ENCODE measurements at regions not wholly inside any gene's neighbourhood (a gene's known extent, or its start where the extent isn't known, plus 50 kb on each side); places are given as distances from the start of the nearest gene placed in this dataset.
"Not testable (repeated sequence)": the region's sequence is repeated elsewhere in the genome, so short reads cannot be mapped to it uniquely, and the experiment has no call there.

GRCh38 chr2:239745386-239746227 lies 279.5 kb downstream of the NDUFA10 start:
- DNase-seq (ENCODE audit: low spot score) = no peak

- no peak for DNase-seq (ENCODE audit: low spot score)
Observed at GRCh38 chr2:239744706-239745340, 280.3 kb downstream of the NDUFA10 start.

GRCh38 chr2:239743206-239743605 lies 281.9 kb downstream of the NDUFA10 start:
- no peak for DNase-seq (ENCODE audit: low spot score)

DNA sequence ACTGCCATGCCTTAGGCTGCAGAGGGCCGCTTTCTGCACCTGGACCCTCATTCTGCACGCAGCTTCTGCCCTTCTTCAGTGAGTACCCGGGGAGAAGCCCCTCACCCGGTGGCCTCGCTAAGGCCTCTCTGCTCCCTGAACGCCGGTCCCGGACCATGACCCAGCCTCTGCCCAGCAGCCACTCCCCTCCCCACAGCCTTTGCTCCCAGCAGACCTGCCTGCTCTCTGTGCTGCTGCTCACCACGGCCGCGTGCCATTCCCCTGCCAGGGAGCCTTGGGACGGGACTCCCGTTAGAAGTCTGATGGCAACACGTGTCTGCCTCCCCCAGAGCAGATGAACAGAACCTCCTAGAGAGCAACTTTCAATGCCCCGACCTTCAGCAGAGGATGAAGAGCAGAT lies 282.8 kb downstream of the NDUFA10 start:
- no peak for DNase-seq (ENCODE audit: low spot score)

GRCh38 chr2:239739206-239739605 lies 285.9 kb downstream of the NDUFA10 start:
- no peak for DNase-seq (ENCODE audit: low spot score)

DNA sequence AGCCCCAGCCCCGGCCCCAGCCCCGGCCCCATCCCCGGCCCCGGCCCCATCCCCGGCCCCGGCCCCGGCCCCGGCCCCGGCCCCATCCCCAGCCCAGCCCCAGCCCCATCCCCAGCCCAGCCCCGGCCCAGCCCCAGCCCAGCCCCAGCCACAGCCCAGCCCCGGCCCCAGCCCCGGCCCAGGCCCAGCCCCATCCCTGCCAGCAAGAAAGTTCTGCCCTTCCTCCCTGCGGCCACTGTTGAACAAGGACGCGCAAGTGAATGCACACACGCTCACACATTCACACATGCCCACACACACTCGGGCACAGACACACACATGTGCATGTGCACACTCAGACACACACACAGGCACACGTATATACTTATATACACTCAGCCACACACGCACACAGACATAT lies 287.0 kb downstream of the NDUFA10 start:
- DNase-seq (ENCODE audit: low spot score) = no peak

GRCh38 chr2:239737144-239737463 lies 288.0 kb downstream of the NDUFA10 start:
- no peak for DNase-seq (ENCODE audit: low spot score)

- DNase-seq (ENCODE audit: low spot score) = no peak
Observed at GRCh38 chr2:239736358-239737143, 288.6 kb downstream of the NDUFA10 start.

GRCh38 chr2:239735829-239736357 lies 289.2 kb downstream of the NDUFA10 start:
- no peak for DNase-seq (ENCODE audit: low spot score)

- DNase-seq (ENCODE audit: low spot score) = no peak
Observed at GRCh38 chr2:239735131-239735828, 289.9 kb downstream of the NDUFA10 start.

DNA sequence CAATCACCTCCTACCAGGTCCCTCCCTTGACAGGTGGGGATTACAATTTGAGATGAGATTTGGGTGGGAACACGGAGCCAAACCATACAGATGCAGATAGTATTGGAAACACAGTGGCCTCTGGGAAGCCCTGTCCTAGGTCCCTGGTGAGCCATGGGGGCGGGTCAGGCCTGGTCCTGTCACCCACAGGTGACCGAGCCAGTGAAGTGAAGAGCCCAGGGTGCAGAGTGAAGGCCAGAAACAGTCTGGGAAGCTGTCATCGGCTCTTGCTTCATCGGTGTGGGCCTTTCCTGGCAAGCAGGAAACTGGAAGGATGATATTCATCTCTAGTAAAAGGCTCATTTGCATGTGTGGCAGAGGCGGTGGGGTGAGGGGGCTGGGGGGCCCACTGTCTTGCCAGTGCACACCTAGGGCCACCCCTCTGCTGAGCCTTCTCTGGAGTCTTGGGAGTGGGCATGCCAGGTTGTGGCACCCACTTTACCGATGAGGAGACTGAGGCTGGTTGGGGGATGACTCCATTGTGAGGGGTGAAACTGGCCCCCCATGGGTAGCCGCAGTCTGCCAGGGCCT lies 290.6 kb downstream of the NDUFA10 start:
- no peak for DNase-seq (ENCODE audit: low spot score)

DNA sequence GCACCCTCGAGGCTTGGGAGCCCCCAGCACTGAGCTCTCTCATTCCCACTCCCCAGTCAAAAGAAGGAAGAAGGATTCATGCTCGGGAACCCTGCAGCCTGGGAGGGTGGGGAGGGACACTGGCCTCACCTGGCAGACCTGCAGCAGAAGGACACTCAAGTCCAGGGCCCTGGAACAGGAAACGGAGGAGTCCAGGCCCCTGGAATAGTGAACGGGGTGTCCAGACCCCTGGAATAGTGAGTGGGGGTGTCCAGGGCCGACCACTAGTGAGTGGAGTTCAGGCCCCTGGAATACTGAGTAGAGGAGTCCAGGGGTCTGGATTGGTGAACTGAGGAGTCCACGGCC lies 292.5 kb downstream of the NDUFA10 start:
- no peak for DNase-seq (ENCODE audit: low spot score)

DNA sequence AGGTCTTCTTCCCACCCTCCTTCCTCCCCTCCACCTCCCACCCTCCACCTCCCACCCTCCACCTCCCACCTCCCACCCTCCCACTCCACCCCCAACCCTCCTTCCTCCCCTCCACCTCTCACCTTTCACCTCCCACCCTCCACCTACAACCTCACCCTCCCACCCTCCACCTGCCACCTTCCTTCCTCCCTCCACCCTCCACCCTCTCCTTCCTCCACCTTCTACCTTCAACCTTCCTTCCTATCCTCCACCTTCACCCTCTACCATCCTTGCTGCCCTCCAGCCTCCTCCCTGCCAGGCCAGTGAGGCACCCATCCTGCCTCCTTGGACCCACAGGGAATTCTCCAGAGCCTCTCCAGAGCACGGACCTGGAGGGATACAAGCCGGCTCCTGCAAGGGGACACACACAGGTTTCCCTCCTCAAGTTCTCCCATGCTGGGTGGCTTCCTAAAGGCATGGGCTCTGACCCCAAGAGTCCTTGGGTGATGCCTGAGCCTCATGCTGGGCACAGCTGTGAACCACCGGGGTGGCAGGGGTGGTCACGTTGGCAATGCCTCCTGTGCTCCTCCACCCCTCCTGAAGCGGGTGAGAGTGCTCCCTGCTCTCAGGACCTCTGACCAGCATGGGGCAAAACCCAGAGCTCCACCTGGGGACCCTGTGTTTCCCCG lies 293.0 kb downstream of the NDUFA10 start:
- no peak for DNase-seq (ENCODE audit: low spot score)

DNA sequence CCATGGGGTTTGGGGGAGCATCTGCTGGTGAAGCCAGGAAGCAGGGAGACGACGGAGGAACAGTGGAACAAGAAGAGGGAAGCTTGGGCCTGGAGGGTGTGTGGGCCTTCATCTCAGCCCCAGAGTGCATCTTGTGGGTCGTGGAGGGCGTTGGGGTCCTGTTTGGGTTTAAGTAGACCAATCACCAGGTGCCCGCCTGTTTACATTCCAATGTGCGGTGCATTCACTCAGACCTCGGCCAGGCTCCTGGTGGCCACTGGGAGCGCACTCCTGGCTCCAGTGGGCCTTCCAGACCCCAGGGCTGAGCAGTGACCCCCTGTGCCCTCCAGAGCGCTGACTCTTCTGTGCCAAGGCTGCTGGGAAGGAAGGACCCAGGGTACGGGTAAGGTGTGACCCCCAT lies 293.7 kb downstream of the NDUFA10 start:
- DNase-seq (ENCODE audit: low spot score) = no peak

DNA sequence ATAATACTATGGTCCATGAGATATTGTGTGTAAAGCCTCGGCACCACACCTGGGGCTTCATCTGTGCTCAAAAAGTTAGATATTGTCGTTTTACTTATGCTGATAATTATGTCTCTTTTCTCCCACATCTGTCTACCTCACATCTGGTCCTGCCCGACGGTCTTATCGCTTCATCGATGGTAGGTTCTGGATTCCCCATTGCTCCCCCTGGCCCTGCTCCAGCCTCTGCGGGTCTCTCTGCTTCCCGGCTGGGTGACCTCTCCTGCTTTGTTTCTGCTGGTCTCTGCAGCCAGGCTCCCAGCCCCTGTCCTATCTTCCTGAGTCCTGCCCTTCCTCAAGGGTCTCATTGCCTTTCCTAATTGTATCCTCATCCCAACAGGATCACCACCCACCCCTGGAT lies 294.2 kb downstream of the NDUFA10 start:
- DNase-seq (ENCODE audit: low spot score) = no peak

GRCh38 chr2:239730567-239730882 lies 294.6 kb downstream of the NDUFA10 start:
- DNase-seq (ENCODE audit: low spot score) = not testable (repeated sequence)

- no peak for DNase-seq (ENCODE audit: low spot score)
Observed at GRCh38 chr2:239729681-239730566, 295.2 kb downstream of the NDUFA10 start.

DNA sequence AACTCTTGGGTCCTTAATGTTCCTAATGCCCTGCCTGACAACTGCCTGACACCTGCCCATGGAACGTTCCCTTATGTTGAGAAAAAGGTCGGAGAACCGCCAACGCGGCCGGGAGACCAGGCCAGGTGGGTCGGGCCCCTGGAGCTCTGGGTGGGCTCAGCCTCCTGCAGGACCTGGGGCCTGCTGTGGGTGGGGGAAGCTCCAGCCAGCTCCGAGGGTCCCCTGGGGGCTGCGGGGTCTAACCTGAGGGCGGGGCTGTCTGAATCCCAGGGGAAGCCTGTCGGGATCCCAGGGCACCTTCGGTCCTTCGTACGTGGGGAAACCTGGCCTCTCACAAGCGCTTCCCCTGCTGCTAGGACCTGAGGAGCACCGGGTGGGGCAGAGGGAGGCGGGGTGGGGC lies 296.0 kb downstream of the NDUFA10 start:
- no peak for DNase-seq (ENCODE audit: low spot score)

- no peak for DNase-seq (ENCODE audit: low spot score)
Observed at GRCh38 chr2:239728751-239729150, 296.4 kb downstream of the NDUFA10 start.
